Glomerular visceral epithelial cell (primary cell): ENCODE measurements at regions not wholly inside any gene's neighbourhood (a gene's known extent, or its start where the extent isn't known, plus 50 kb on each side); places are given as distances from the start of the nearest gene placed in this dataset.
A peak's percentile ranks its signal among the peaks of the same experiment; 100 is the strongest.
"Not testable (repeated sequence)": the region's sequence is repeated elsewhere in the genome, so short reads cannot be mapped to it uniquely, and the experiment has no call there.

Experiments
- DNase-seq: peaks from one replicate; pipeline ENCODE4 v3.0.0-alpha.2; 2016; ENCODE audit errors: extremely low spot score

DNA sequence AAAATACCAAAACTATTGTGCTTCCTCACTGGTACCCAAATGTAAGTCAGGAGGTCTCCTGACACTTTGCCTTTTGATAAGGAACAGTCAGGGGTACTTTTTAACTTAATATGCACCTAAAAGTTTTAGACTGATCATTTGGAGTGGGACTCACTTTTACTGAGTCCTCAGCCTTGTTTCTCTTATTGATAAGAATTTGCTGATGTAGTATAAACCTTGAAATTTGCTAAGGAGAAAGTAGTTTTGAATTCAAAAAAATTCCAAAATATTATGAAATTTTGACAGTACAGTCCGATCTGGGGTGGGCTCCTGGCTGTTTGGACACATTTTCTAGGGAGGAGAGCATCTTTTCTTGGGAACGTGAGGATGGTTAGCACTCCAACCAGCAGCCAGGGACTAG is 91.4 kb upstream of the GATB start:
- no peak for DNase-seq

DNA sequence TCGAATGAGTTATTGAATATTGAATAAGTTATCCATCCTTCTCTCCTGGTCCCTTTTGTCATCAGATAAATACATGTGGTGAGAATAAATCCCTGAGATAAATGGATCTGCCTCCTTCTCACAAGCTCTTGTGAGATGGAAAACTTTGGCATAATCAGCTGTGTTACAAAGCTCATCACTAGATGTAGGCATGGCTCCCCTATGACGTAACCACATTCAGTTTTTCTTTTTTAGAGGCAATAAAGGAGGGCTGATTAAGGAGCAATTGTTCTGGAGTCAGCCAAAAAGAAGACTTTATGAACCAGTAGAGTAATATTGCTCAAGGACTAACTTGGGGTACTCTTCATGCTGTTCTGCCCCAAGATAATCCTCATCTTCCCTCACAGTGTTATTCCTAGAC is 90.5 kb upstream of the GATB start:
- DNase-seq = no peak

DNA sequence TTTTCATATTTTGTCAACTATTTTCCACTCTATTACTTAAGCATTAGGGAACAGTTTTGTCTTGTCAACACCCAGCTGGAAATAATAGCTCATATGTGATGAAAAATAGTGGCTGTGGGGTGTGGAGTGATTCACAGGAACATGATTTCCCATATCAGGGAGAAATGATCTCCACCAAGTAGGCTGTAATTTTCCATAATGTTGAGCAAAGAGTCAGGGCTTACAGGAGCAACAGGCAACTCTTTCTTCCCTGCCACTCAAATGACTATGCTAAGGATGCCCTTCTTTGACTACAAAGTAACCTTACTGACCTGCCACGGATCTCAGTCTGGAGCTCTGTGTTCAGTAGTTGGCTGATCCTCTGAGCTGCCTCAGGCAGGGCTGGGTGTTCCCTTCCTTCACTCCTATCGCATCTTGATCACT is 90.0 kb upstream of the GATB start:
- DNase-seq = no peak

DNA sequence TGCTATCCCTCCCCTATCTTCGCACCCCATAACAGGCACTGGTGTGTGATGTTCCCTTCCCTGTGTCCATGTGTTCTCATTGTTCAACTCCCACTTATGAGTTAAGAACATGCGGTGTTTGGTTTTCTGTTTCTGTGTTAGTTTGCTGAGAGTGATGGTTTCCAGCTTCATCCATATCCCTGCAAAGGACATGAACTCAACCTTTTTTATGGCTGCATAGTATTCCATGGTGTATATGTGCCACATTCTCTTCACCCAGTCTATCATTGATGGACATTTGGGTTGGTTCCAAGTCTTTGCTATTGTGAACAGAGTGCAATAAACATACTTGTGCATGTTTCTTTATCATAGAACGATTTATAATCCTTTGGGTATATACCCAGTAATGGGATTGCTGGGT is 84.7 kb upstream of the GATB start:
- DNase-seq = not testable (repeated sequence)

DNA sequence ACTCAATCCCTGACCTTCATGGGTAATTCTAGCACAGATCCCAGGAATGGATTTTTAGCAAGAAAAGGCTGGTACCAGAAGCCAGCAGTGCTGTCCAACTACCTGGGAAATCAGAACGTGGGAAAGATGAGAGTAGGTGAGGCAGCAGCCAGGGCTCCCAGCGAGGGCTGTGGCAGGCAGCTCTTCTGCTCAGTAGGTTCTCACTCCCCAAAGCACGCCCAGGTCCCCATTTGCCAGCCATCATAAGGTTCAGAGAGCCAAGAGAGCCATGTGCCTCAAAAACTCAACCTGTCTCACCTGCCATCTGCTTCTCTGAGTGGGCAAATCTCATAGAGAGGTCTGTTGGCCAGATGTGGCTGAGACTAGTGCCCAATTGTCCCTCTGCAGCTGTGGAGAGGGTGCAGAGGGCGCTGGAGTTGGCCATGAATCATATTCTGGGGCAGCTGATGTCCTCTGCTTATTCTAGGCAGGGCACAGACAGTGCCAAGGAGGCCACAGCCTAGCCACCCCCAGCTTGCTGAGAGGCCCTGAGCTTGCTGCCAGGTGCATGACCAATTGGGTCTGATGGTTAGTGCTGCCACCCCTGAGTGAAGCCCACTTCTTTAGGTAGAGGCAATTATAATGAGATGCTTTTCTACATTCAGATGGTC is 81.7 kb upstream of the GATB start:
- DNase-seq = no peak

DNA sequence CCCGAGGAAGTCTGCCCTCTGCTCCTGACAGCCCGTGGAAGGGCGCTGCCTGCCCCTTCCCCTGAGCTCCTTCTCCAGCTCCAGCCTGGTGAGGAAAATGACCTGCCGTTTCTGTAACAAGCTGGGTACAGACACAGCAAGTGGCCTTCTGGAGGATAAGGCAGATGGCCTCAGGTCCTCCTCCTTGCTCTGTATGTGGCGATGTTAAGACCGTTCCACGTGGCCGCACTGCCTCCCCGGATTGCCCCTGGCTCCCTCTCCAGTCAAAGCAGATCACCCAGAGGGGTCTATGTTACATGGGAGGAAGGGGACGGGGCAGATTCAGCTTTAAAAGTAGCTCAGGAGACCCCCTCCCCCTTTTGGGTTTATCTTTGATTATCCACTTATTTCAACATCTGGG is 80.3 kb upstream of the GATB start:
- DNase-seq = no peak

DNA sequence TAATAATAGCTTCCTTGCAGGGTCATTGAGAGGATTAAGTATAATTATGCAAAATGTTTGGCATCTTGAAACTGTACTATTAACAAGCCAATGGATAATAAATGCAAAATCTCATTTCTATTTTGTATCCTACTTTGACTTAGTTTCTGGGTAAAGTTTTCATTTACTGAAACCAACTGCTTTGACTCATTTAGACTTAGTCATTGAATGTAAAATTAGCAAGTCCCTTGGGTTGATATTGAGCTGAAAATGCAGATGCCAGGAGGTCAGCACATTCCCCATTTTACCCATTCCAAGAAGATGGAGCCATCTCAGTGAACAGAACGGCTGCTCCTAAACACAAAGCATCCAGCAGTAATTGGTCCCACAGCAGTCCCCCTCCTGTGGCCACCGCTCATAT is 74.7 kb upstream of the GATB start:
- no peak for DNase-seq

DNA sequence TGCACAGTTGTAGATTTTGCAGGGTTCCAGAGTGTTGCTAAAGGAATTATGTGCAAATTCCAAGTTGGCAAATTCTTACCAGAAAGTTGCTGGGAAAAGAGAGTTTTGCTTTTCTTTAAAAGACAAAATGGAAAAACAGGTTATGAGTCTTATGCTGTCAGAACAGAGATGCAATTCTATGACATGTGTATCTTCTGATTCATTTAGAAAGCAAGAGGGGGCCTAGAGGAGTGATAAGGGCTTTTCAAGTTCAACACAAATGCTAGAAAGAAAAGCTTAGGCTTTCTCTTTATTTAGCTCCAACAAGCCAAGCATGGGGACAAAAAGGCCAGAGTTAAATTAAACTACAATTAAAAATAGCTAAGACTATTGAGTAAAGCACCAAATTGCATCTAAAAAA is 72.4 kb upstream of the GATB start:
- DNase-seq = no peak

DNA sequence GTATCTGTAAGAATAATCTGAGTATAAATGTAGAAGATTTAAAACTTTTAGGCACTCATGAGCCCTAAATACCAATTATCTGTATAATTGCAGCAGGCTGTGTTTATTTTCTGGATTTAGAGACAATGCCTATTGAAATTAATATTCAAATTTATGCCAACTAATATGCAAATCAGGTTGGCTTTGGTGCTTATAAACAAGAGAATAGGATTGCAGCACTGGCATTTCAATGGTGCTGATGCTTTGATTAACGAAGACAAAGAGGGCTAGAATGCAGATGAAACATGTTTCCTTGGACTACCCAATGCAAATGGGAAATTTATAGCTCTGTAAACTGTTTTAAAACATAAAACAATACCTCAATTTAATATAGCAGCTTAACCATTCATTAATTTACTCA is 70.7 kb upstream of the GATB start:
- no peak for DNase-seq

DNA sequence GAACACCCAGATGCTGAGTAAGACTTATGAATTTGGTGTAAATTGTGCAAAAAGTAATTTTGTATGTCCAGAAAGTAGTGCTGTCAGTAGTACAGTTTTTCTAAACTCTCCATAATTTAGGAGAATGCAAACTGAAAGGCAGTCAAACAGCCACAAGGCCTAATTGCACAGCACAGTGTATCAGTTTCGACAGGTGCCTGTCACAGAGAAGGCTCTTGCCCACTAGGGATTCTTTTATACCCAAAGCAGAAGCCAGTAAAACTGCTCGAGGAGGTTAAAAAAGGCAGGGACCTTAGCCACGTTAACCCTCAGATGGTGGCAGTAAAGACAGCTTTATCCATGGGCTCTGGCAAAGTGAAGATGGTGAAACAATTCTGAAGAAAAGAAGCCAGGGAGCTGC is 69.4 kb upstream of the GATB start:
- DNase-seq = no peak

DNA sequence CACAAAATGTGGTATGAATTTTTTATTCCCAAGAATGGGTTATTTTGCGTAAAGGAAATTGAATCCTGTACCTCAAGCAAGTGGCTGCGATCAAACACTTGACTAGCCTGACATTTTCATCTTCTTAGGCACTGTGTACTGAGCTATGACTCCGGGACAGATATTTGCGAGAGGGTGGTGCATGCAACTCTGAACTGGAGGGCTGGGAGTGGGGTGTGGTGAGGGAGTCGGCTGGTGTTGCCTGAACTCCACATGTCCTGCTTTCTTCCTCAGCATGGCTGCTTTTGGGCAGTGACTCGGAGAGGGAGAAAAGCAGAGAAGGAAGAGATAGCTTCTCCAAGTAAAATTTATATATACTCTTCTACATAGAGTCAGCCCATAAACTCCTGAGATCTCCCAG is 68.5 kb upstream of the GATB start:
- DNase-seq = no peak

DNA sequence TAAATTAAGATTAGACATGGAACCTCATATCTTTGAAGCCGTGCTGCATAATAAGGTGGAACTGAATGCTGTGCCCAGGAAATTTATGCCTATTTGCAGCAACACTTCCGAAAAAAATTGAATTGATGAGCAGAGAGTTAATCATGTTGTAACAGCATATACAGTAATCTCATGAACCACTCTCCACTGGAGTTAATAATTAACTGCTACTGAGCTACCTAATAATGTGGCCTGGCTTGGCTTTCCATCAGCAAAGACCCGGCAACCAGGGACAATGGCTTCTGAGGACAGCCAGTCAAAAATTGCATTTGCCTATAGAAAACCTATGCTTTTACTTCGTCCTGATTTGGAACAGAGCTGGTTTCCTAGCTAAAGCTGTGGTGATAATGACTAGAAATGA is 63.8 kb upstream of the GATB start:
- peak; percentile 42 for DNase-seq

DNA sequence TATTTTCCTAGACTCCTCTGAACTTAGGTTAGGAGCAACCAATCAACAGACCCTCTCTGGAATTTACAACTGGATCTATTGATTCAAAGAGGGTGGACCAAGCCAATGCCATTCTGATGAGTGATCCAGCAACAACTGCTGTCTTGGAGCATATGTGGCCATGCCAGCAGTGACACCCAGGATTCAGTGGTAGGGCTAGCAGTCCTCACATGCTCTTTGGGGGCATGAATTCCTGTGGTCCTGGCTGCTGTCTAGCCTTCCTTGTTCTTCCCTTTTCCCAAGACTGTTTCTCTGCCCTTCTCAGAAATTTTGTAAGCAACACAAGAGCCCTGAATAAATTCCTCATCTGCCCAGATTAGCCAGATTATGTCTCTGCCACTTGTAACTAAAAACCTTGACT is 61.5 kb upstream of the GATB start:
- DNase-seq = no peak

DNA sequence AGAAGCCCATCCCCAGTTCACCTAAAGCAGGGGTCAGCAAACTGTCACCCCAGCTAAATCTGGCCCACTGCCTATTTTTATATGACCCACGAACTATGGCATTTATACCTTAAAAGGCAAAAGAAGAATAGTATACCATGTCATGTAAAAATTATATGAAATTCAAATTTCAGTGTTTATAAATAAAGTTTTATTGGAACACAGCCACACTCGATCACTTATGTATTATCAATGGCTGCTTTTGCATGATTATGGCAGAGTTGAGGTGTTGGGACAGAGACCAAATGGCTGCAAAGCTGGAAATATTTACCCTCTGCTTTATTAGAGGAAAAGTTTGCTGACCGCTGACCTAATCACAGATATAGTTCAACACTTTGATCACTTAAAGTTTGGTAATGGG is 59.2 kb upstream of the GATB start:
- no peak for DNase-seq

DNA sequence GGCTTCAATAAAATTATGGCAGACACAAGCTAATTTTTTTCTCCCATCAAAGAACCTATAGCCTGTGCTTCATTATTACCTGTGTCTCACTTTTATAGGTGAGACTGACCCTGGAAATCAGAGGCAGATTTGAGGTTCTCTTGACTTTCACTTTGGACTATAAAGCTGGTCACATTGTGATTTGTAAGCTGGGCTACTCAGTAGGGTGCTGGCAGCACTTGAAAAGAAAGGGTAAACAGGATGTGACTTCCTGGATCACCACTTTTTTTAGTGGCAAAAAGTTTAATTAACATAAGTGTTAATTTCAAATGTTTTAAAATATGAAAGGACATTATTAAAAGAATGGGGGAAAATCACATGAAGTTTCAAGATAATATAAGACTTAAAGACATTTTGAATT is 50.6 kb upstream of the GATB start:
- DNase-seq = no peak
